Heart left ventricle (tissue), 13 donors: ENCODE measurements at regions not wholly inside any gene's neighbourhood (a gene's known extent, or its start where the extent isn't known, plus 50 kb on each side); places are given as distances from the start of the nearest gene placed in this dataset.

Experiments used
- CTCF ChIP-seq, 12 donors: fragments of 200-600 bp; sonication (generic) in 4 of 12; IDR thresholded peaks; one replicate each; pipeline versions ENCODE4 v1.5.0 to v1.8.0; 2018 to 2022; ENCODE audit warnings: antibody characterized with exemption in 12 of 12, mild to moderate bottlenecking in 5 of 12
- POLR2A ChIP-seq, 2 donors: fragments of 450-650 bp; IDR thresholded peaks; one replicate each; pipeline ENCODE4 v1.6.1; 2017; ENCODE audit warnings: antibody characterized with exemption in 2 of 2, mild to moderate bottlenecking in 2 of 2, moderate library complexity in 2 of 2
- donor health status: ischemic (EF 13 %, LVEDD 7.1; RV severe dilation, severe dysfunction).
- donor health status: DM: no; HTN: yes; CAD: no.
- donor health status: DM: no; HTN: no; CAD: no.
- donor health status: ischemic (EF 25% LVEDD 6.9; RV normal size, moderate dysfunction).
- donor health status: ischemic (EF 25% LVEDD 5.7; RV mildly dilated, moderate dysfunction).
- donor health status: ischemic (EF 35%, LVEDD 5.7; RV mildly dilated, moderate dysfunction).
- donor health status: nonischemic (EF 11% LVEDD 7.7; RV severe dilation, severe dysfunction).
- donor health status: DM: yes; HTN: yes; CAD: no.
- donor health status: PGD.
- donor health status: ischemic (EF 29% LVEDD 5.4; RV normal size, mild dysfunction).
- donor health status: nonischemic (EF 23%, LVEDD 6.1; RV moderate dilation, normal function).

- TF ChIP-seq POLR2A (IDR thresholded peaks at IDR 0.05), result no peak
- TF ChIP-seq CTCF (IDR thresholded peaks at IDR 0.05), result no peak
Observed at GRCh38 chr15:69963385-69963784, 134.3 kb downstream of the TLE3 start.
